ENCODE measurements at regions not wholly inside any gene's neighbourhood (a gene's known extent, or its start where the extent isn't known, plus 50 kb on each side); places are given as distances from the start of the nearest gene placed in this dataset.

DNA sequence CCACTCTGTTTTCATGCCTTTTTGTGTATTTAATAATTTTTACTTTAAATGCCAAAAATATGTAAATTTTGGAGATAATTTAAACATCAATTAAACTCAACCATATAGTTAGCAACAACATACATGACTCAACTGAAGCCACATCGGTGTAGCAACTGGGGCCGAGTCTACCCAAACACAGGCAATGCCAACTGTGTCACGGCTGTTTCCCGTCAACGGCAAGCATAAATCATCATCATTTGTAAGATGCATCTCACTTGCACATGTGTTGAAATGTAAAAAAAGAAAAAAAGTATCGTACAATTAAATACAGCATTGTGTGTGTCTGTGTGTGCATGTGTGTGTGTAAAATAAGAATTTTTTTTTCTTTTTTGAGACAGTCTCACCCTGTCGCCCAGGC is 160.1 kb upstream of the TAS2R1 start:
- no peak for TF ChIP-seq POLR2A (IDR thresholded peaks at IDR 0.05)
- TF ChIP-seq, protein P1, sequence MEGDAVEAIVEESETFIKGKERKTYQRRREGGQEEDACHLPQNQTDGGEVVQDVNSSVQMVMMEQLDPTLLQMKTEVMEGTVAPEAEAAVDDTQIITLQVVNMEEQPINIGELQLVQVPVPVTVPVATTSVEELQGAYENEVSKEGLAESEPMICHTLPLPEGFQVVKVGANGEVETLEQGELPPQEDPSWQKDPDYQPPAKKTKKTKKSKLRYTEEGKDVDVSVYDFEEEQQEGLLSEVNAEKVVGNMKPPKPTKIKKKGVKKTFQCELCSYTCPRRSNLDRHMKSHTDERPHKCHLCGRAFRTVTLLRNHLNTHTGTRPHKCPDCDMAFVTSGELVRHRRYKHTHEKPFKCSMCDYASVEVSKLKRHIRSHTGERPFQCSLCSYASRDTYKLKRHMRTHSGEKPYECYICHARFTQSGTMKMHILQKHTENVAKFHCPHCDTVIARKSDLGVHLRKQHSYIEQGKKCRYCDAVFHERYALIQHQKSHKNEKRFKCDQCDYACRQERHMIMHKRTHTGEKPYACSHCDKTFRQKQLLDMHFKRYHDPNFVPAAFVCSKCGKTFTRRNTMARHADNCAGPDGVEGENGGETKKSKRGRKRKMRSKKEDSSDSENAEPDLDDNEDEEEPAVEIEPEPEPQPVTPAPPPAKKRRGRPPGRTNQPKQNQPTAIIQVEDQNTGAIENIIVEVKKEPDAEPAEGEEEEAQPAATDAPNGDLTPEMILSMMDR (IDR thresholded peaks at IDR 0.05): no peak

Data from uterus (tissue), 2 donors.